ENCODE measurements at regions not wholly inside any gene's neighbourhood (a gene's known extent, or its start where the extent isn't known, plus 50 kb on each side); places are given as distances from the start of the nearest gene placed in this dataset.

DNA sequence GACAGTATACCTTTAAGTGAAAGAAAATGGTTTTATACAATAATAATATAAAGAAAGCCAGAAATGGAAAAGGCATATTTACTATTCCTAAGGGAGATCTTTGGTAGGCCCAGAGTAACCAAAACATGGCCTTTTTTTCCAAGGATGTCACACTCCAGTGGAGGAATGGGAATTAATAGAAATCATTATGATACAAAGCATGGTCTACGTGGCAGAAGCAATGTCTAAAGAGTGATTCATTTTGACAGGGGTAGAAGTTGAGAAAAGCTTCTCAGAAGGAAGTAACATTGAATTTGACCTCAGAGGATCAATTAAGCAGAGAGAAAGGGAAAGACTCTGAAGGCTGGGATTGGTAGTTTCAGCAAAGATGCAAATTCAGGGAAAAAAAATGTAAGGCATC is 208.6 kb downstream of the BTG1 start:
- H3K4me3 ChIP-seq: no peak overlapping the region
- DNase-seq (ENCODE audit: low spot score): no peak
- TF ChIP-seq, protein P1, sequence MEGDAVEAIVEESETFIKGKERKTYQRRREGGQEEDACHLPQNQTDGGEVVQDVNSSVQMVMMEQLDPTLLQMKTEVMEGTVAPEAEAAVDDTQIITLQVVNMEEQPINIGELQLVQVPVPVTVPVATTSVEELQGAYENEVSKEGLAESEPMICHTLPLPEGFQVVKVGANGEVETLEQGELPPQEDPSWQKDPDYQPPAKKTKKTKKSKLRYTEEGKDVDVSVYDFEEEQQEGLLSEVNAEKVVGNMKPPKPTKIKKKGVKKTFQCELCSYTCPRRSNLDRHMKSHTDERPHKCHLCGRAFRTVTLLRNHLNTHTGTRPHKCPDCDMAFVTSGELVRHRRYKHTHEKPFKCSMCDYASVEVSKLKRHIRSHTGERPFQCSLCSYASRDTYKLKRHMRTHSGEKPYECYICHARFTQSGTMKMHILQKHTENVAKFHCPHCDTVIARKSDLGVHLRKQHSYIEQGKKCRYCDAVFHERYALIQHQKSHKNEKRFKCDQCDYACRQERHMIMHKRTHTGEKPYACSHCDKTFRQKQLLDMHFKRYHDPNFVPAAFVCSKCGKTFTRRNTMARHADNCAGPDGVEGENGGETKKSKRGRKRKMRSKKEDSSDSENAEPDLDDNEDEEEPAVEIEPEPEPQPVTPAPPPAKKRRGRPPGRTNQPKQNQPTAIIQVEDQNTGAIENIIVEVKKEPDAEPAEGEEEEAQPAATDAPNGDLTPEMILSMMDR (IDR thresholded peaks at IDR 0.05): no peak
- no peak overlapping the region for H3K27ac ChIP-seq

DNA sequence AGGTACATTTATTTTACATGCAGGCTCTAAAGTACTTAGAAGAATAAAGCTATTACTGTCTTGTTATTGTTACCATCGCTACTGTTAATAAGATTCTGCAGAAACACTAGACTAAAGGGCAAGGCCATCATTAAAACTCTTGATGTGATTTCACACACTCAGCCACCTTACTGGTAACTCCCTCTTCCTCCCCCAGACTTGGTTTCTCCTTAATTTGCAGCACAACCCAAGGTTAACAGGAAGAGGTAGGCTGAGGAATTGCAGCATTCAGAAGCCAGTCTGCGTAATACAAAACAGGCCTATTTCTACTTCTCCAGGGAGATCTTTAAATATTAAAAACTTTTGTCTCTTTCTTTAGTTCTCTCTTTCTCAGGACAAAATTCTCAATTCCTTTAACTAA is 210.3 kb downstream of the BTG1 start:
- H3K4me3 ChIP-seq: no peak overlapping the region
- TF ChIP-seq, protein P1 (IDR thresholded peaks at IDR 0.05): no peak
- DNase-seq (ENCODE audit: low spot score): no peak
- no peak overlapping the region for H3K27ac ChIP-seq

DNA sequence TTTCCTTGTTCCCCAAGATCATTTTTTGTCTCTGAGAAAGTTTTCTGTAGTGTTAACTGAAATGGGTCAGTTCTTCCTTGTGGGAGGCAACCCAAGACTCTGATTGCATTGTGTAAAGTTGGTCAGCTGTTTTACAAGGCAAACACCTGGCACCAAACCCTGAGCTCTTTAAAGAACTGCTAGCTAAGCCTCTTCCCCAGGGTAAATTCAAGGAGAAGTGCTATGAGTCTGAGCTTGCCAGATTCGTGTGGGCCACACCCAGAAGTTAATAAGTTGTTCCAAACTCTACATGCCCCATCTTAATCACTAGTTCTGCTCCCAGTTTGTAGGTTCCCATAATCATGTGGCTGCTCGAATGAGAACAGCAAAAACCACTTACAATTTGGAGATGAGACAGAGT is 214.5 kb downstream of the BTG1 start:
- no peak overlapping the region for H3K27ac ChIP-seq
- H3K4me3 ChIP-seq: no peak overlapping the region
- TF ChIP-seq, protein P1 (IDR thresholded peaks at IDR 0.05): no peak
- DNase-seq (ENCODE audit: low spot score): no peak

DNA sequence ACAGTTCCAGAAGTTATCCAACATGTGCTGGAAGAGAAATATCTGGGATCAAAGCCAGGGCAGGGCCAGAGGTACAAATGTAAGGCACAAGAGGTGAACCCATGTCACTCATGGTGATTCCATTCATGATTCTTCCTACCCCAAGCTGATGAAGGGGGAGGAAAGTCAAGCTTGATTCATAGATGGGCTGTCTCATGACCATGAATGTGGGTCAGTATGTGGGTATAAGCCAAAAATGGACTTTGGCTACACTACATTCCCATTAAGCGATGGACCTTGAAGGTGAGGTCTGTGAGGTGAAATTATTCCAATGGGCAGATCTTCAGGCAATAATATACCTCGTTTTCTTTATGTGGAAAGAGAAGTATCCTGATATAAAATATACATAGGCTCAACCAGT is 217.1 kb downstream of the BTG1 start:
- Histone ChIP-seq H3K27ac (no peak overlapping the region), H3K4me3 (no peak overlapping the region)
- no peak for DNase-seq (ENCODE audit: low spot score)
- TF ChIP-seq, protein P1 (IDR thresholded peaks at IDR 0.05): no peak

DNA sequence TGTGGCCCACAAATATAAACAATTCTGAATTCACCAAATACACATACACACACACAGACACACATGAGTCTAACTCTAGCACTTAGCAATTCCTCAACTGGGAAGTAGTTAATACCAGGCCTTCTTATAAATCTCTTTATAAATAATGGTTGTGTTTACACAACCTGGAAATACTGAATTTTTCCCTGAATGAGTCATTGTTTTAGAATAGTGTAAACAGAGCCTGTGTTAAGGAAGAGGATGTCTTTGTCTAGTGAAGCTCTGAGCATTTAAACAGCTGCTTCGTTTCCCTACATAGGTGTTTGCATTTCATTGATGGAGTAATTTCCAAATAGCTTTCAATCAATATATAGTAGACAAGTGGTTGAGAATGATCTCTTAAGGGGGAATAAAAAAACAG is 218.8 kb downstream of the BTG1 start:
- Histone ChIP-seq H3K4me3 (no peak overlapping the region), H3K27ac (no peak overlapping the region)
- TF ChIP-seq, protein P1 (IDR thresholded peaks at IDR 0.05): no peak
- DNase-seq (ENCODE audit: low spot score): no peak

DNA sequence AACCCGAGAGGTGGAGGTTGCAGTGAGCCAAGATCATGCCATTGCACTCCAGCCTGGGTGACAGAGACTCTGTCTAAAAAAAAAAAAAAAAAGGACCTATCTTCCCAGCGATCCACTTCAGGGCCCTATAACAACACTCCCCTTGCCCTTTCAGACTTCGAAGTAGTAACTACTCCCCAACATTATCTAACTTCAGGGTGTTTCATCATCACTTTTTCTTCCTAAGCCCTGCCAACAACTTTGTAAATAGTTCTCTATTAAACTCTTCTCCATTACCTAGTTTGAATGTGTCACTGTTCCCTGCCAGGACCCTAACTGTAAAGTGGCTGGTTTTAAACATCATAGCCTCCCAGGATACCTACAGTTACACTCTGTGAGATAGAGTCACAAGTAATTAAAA is 220.8 kb downstream of the BTG1 start:
- H3K4me3 ChIP-seq: no peak overlapping the region
- DNase-seq (ENCODE audit: low spot score): no peak
- TF ChIP-seq, protein P1 (IDR thresholded peaks at IDR 0.05): no peak
- no peak overlapping the region for H3K27ac ChIP-seq

DNA sequence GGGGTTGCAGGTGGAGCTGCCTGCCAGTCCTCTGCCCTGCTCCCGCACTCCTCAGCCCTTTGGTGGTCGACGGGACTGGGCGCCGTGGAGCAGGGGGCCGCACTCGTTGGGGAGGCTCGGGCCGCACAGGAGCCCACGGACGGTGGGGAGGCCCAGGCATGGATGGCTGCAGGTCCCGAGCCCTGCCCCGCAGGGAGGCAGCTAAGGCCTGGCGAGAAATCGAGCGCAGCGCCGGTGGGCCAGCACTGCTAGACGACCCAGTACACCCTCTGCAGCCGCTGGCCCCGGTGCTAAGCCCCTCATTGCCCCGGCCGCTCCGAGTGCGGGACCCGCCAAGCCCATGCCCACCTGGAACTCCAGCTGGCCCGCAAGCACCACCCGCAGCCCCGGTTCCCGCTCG is 221.8 kb downstream of the BTG1 start:
- Histone ChIP-seq H3K4me3 (no peak overlapping the region), H3K27ac (no peak overlapping the region)
- TF ChIP-seq, protein P1 (IDR thresholded peaks at IDR 0.05): no peak
- DNase-seq (ENCODE audit: low spot score): no peak
